ENCODE measurements at regions not wholly inside any gene's neighbourhood (a gene's known extent, or its start where the extent isn't known, plus 50 kb on each side); places are given as distances from the start of the nearest gene placed in this dataset.

GRCh38 chr2:136434251-136434715 lies 316.3 kb upstream of the CXCR4 start:
- no peaks in the 10 kb centered on the region for H3K36me3 ChIP-seq (ENCODE audit: control insufficient read depth, insufficient read depth, low read length)
- no peak for DNase-seq (ENCODE audit: low read depth)
- no peak overlapping the region for H3K4me3 ChIP-seq (ENCODE audit: low read depth, low read length)
- no peaks in the 10 kb centered on the region for H3K27me3 ChIP-seq (ENCODE audit: control insufficient read depth, insufficient read depth, low read length)
- no peak for TF ChIP-seq CTCF (IDR thresholded peaks at IDR 0.05; ENCODE audit: insufficient read depth, low read length, poor library complexity, severe bottlenecking)

DNA sequence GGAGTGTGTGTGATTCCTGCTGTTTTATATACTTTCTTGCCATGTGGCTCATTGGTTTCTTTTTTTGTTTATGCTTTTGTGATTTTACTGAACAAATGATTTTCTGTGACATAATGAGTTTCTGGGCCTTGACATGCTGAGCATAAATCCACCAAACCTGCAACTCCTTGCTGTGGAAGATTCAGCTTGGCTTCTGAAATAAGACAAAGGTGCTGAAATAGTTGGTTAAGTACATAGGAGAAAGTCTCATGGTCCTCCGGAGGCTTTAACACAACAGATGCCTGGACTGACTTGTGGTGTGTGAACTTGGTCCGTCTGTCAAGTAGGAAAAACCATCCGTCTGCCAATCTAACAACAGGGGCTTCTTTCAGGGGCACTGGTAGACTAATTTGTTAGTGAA lies 315.3 kb upstream of the CXCR4 start:
- H3K36me3 ChIP-seq (ENCODE audit: control insufficient read depth, insufficient read depth, low read length) = no peaks in the 10 kb centered on the region
- no peak for DNase-seq (ENCODE audit: low read depth)
- no peaks in the 10 kb centered on the region for H3K27me3 ChIP-seq (ENCODE audit: control insufficient read depth, insufficient read depth, low read length)
- no peak overlapping the region for H3K4me3 ChIP-seq (ENCODE audit: low read depth, low read length)
- no peak for TF ChIP-seq CTCF (IDR thresholded peaks at IDR 0.05; ENCODE audit: insufficient read depth, low read length, poor library complexity, severe bottlenecking)

DNA sequence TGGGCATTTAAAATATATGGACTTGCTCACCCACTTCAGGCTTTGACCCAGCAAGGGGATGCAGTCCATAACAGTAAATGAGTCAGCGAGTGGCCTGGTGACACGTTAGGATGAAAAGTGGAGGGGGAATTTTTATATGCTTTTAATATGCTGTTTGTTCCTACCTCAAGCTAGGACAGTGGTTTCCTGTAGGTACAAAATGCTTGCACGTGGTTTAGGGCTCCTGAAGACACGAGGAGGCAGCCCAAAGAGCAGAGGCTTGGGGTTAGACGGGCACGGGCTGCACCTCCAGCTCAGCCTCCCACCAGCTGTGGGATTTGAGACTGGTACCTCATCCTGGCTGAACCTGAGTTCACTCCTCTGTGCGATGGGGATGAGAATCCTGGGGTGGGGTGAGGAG lies 306.2 kb upstream of the CXCR4 start:
- no peak for TF ChIP-seq CTCF (IDR thresholded peaks at IDR 0.05; ENCODE audit: insufficient read depth, low read length, poor library complexity, severe bottlenecking)
- Histone ChIP-seq H3K36me3 (ENCODE audit: control insufficient read depth, insufficient read depth, low read length) (no peaks in the 10 kb centered on the region), H3K27me3 (ENCODE audit: control insufficient read depth, insufficient read depth, low read length) (peaks cover 5% of the 10 kb centered on the region), H3K4me3 (ENCODE audit: low read depth, low read length) (no peak overlapping the region)
- no peak for DNase-seq (ENCODE audit: low read depth)

GRCh38 chr2:136423516-136423996 lies 305.6 kb upstream of the CXCR4 start:
- Histone ChIP-seq H3K27me3 (ENCODE audit: control insufficient read depth, insufficient read depth, low read length) (peaks cover 5% of the 10 kb centered on the region), H3K36me3 (ENCODE audit: control insufficient read depth, insufficient read depth, low read length) (no peaks in the 10 kb centered on the region), H3K4me3 (ENCODE audit: low read depth, low read length) (peak overlapping the region; percentile 30)
- TF ChIP-seq CTCF (IDR thresholded peaks at IDR 0.05; ENCODE audit: insufficient read depth, low read length, poor library complexity, severe bottlenecking) = peak; percentile 89
- DNase-seq (ENCODE audit: low read depth) = no peak

DNA sequence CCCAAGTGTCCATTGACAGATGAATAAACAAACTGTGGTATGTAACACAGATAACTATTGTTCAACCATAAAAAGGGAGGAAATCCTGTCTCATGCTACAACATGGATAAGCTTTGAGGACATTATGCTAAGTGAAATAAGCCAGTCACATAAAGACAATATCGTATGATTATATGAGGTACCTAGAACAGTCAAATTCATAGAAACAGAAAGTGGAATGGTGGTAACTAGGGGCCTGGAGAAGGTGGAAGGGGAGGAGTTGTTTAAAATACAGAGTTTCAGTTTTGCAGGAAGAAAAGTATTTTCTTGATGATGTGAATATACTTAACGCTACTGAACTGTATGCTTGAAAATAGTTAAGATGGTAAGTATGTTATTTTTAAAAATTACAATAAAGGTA lies 304.6 kb upstream of the CXCR4 start:
- Histone ChIP-seq H3K4me3 (ENCODE audit: low read depth, low read length) (no peak overlapping the region), H3K27me3 (ENCODE audit: control insufficient read depth, insufficient read depth, low read length) (peaks cover 5% of the 10 kb centered on the region), H3K36me3 (ENCODE audit: control insufficient read depth, insufficient read depth, low read length) (no peaks in the 10 kb centered on the region)
- TF ChIP-seq CTCF (IDR thresholded peaks at IDR 0.05; ENCODE audit: insufficient read depth, low read length, poor library complexity, severe bottlenecking) = no peak
- DNase-seq (ENCODE audit: low read depth) = no peak

GRCh38 chr2:136420346-136420745 lies 302.4 kb upstream of the CXCR4 start:
- H3K4me3 ChIP-seq (ENCODE audit: low read depth, low read length) = no peak overlapping the region
- H3K36me3 ChIP-seq (ENCODE audit: control insufficient read depth, insufficient read depth, low read length) = no peaks in the 10 kb centered on the region
- DNase-seq (ENCODE audit: low read depth) = no peak
- no peak for TF ChIP-seq CTCF (IDR thresholded peaks at IDR 0.05; ENCODE audit: insufficient read depth, low read length, poor library complexity, severe bottlenecking)
- peaks cover 2% of the 10 kb centered on the region for H3K27me3 ChIP-seq (ENCODE audit: control insufficient read depth, insufficient read depth, low read length)

Data from kidney epithelial cell (primary cell).